HG03064 (cell line): ENCODE measurements at regions not wholly inside any gene's neighbourhood (a gene's known extent, or its start where the extent isn't known, plus 50 kb on each side); places are given as distances from the start of the nearest gene placed in this dataset.

ENCODE experiments used
- ATAC-seq: cut with Tn5 transposase; IDR thresholded peaks from one replicate; pipeline ENCODE4 v1.9.1; 2021; ENCODE audit warnings: low read depth; ENCODE audit not compliant: unreplicated experiment

DNA sequence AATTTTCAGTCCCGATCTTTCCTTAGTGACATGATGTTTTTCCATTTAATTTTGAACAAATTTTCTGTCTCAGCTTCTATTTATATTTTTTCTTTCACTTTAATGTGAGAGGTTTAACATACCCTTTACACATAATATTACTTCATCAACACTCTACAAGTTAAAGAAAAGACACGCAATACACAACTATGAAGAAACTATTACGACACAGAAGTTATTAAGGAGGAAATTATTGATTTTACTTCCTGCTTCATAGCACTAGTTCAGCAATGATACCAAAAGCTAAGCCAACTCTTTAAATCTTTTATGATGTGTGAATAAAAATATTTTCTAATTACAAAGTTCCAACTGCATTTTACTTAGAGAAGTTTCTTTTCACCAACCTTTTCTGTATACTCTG, 432.3 kb upstream of the DAB2 start:
- no peak for ATAC-seq

DNA sequence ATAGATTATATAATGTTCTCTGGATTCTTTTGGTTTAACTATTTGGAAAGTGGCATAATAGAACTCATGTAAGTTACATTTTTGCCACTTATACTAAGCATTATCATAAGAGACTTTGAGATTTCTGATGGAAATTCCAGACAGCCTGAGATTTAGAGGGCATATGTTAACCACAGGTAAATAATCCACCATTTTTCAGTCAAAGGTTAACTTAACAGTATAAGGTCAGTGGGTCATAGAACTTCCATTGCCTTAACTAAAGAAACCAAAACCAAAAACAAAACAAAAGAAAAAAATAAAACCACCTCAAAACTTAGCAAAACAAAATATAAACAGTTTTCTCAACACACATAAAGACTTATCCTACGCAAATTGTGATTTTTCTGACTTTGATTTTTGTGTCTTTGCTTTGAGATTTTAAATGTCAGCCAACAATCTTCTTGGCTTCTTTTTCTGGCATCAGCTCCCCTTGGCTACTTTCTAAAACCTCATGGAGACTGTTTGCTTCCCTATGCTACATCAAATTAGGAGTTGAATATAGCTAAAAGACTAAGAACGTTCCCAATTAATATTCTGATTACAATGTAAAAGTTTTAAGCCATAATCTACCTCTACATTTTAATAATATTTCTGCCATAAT, 430.1 kb upstream of the DAB2 start:
- no peak for ATAC-seq

DNA sequence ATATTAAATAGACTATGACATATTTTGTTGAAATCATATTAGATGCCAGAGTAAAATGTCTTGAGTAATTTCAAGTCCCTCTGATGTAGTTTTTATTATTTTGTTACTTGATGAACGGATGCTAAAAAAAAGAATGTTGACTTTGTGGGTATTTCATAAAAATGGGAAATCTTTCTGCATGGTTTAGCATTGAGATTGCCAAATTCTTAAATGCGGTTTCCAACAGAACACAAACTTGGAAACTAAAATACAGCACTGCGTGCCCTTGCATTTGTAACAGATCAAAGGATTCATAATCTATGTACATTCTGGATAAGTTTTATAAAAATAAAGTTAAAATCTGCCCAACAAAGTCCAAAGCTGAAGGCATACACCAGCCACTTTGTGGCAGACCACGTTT, 425.5 kb upstream of the DAB2 start:
- no peak for ATAC-seq

DNA sequence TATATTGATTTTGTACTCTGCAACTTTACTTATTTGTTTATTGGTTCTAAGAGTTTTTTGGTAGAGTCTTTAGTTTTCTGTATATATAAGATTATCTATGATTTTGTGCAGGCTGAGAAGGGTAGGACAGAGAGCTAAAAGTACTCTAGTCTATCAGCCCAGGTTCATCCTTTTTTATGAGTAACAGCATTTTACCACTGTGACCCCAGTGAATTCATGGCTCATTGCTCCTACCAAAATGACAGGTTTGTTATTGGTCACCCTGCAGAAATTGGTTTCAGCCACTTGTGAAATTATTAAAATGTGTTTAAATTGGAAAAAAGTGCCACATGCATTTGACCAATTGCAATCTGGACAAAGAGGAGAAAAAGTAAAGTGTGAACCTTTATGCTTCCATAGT, 421.4 kb upstream of the DAB2 start:
- no peak for ATAC-seq

DNA sequence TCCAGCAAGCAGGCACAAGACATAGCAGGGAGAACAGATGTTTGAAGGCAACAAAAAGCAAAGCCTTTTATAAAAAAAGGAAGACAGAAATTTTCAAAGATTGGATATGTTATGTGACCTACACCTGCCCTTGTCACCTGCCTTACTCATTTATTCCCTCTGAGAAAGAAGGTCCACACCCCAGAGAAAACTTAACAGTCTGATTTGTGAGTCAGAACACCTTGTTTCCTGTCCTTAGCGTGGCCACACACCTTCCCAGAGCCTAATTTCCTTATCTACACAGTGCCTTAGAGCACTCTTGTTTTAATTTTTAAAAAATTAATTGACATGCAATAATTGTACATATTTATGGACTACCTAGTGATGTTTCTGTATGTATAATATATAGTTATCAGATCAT, 419.0 kb upstream of the DAB2 start:
- ATAC-seq, result no peak

DNA sequence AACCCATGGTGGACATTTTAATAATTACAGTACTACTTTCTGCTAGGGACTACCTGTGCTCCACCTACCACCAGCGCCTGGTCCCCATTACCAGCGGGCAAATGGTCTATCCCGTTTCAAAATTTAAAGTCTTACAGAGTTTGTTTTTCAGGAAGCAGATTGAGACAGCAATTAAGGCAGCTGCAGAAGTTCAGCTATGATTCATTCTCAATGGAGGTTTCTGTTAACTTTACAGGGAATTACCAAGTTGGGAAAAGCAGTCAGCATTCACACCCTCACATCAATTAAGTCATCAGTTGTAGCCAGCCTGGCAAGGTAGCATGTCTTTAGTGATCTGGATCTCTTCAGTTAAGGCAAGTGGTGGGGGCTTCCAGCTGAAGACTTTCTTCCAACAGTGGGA, 410.6 kb upstream of the DAB2 start:
- no peak for ATAC-seq

DNA sequence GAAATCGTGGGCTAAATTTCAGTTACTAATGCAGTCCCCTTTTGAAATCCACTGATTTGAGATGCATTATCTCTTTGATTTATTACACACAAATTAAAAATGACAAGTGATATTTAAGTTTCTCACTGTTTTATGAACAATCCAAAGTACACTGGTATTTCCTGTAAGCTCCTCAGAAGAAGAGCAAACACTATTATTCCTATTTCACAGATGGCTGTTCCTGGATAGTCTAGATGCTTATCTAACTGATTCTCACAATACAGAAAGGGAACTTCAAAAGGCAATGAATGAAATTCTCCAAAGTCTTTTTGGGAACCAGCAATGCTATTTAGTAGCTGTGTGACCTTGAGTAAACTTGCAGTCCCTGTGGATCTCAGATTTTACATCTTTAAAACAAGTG, 404.7 kb upstream of the DAB2 start:
- ATAC-seq, result no peak

DNA sequence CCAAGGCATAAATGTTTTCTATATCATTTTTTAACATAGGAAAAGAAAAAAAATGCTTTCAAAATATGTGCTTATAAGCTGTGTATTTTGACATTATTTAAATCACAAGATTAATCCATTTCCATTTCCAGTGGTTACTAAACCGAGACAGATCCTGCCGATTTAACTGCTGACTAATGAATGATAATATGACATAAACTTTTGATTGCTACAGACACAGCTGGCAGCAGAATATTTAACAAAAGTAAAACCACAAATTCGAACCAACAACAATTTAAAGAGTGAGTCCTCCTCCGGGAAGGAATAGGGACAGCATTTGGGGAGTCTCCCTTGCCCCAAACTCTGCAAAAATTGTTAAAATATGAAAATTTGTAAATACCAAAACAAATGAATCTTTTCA, 401.3 kb upstream of the DAB2 start:
- no peak for ATAC-seq

DNA sequence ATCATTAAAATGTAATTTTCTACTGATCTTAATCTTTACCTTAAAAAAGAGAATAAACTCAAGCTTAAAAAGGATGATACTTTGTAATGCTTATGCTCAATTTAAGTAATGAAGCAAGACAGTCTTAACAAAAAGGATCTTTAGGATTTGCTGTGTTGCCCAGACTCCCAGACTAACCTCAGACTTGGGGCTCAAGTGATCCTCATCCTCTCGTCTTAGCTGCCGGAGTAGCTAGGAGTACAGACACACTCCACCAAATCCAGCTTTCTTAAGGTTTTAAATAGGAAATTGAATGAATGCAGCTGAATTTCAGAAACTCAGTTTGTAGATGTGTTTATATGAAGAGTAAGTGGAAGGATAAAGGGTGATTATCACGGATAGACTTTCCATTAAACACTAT, 400.5 kb upstream of the DAB2 start:
- no peak for ATAC-seq

DNA sequence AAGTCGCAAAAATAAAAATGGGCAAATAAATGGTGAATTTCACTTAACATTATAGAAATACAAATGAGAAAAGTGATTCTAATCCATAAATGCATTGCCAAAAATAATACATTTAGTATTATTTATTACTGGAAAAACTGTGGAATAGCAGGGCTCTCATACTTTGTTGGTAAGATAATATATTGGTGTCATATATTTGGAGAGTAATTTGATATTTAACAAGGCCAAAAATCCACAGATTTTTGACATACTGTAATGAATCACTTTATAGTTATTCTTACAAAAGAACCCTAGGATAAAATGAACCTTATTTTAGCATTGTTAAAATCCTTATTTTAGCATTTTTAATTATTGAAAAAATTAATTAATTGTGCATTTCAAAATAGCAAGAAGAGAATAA, 397.2 kb upstream of the DAB2 start:
- ATAC-seq, result no peak

DNA sequence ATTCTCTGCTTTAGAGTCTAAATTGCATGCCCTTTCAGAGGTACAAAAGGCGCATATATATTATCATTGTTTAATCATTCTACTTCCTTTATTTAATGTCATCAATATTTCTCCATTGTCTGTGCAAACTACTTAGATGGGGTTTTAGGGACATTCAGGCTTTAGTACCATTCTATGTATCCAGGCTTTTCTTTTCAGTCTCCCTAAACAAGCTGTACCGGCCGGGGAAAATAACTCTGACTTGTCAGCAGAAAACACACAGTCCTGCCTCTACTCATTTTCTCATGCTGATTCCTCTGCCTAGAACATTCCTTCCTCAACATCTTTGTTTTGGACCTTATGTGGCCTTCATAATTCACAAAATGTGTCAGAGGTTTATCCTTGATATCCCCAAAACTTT, 392.1 kb upstream of the DAB2 start:
- ATAC-seq, result no peak

DNA sequence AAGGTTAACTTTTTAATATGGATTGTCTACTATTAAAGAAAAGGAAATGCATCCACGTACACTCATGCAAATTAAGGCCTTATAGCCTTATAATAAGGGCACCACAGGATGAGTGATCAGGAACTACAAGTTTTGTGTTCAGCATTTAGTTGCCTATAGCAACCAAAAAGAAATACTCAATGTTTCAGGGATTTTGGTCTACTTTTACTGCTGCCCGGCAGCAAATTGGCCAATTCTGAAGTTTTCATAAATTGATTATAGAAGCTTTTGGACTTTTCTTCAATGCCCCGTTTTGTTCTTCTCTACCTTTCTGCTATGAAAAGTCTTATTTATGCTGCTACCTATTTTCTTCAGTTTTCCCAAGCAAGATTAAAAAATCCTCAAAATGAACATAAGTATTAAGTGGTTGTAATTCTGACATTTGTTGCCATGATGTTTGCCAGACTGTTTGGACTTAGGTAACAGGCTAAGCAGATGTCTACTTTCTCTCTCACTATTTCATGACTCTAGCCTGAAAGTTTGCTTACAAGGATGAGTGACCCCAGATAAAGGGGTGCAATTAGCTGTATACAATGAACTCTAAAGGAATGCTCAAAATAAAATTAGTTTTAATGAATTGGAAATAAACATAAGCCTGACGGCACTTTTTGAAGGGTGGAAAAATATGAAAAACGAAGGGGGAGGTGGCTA, 391.5 kb upstream of the DAB2 start:
- ATAC-seq, result no peak

DNA sequence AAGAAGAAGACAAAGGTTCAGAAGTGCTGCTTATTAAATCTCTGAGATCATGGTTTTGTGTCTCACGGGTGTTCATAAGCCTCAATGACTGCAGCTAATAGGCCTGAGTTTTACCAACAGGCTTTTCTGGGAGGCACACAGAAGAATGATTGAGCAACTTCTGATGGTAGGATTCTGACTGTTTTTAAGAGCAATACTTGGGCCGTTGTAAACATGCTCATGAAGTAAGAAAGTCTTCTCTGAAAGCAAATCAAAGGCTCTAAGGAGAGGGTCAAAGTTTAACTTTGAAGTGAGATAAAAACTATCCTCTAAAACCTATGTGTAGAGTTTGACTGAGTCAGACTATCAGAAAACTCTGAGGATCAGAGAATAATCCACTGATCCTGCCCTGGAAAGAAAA, 390.9 kb upstream of the DAB2 start:
- ATAC-seq, result no peak

DNA sequence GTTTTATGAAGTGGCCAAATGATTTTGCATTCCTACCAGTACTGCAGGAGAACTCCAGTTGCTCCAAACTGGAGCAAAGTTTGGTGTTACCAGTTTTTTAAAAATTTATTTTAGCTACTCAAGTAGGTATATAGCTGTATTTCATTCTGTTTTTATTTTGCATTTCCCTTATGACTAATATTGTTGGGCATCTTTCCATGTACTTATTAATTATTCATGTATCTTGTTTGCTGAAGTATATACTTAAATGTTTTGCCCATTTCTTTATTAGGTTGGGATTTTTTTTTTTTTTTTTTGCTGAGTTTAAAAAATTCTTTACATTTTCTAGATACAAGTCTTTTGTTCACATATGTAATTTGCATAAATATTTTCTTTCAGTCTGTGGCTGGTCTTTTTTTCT, 386.6 kb upstream of the DAB2 start:
- ATAC-seq, result no peak

DNA sequence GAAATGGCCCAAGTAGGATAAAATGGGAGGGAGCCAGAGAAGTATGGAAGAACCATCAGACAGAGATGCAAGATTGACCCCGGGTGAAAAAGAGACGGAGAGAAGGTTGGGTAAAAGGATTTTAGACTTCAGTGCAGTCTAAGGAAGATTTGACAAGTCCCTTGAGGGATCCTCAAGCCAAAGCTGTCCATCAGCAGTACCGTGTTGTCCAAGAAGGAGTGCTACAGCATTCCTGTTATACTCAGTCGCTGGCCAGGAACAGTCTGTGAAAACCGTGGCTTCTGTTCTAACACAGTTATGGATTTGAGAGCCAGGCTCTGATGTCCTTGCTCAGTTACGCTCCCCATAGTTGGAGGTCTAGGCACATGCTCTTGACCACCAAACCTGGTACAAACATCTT, 383.9 kb upstream of the DAB2 start:
- ATAC-seq, result no peak

DNA sequence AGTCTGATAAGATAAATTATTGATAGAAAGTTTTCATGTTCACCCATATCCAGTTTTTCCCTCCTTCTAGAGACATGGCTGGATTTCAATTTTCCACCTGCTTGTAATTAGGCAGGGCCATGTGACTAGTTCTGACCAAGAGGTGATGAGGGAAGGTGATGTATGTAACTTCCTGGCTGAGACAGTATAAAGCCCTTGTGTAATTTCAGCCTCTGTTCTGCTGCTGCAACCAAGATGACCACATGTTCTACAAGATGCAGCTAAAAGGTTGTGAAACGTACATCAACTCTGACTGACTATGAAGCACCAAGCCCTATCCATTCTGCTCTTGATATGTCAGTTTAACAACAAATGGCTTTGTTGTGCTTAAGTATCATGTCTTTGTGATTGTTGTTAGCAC, 376.5 kb upstream of the DAB2 start:
- ATAC-seq, result no peak

DNA sequence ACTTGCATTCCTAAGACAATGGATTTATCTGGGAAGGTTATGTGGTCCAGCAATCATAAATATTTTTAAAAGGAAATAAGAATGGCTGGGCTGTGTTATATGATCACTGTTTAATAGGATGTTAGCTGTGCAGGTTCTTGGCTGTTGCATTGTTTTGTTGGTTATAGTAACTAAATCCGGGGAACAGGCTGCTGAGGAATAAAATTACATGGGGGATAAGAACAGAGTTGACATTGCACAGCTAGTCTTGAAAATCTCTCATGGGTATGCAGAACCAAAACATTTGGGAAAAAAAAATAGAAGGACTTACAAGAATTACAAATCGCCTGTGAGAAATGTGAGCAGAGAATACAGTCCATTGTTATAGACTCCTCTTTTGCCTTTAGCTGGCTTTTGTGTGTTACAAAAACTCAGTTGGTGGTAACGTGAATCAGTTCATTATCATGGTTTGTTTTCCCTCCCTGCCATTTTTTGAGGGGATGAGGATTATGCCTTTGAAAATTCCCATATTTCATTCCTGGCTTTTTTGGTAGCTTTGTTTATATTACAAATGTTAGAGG, 375.3 kb upstream of the DAB2 start:
- ATAC-seq, result no peak

DNA sequence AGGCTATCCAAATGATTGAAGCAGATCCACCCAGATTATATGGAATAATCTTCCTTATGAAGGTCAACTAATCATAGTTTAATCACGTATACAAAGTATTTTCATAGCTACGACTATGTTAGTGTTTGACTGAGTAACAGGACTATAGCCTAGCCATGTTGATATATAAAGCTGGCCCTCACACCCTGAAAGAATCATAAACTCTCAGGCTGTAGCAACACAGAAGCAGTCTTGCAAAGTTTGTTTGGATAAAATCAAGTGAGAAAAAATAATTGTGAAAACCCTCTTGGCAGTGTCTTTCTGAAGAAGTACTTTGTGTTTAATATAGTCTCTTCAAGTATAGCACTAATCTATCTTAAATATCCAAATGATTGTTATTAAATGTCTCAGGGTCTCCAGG, 374.5 kb upstream of the DAB2 start:
- ATAC-seq, result no peak

DNA sequence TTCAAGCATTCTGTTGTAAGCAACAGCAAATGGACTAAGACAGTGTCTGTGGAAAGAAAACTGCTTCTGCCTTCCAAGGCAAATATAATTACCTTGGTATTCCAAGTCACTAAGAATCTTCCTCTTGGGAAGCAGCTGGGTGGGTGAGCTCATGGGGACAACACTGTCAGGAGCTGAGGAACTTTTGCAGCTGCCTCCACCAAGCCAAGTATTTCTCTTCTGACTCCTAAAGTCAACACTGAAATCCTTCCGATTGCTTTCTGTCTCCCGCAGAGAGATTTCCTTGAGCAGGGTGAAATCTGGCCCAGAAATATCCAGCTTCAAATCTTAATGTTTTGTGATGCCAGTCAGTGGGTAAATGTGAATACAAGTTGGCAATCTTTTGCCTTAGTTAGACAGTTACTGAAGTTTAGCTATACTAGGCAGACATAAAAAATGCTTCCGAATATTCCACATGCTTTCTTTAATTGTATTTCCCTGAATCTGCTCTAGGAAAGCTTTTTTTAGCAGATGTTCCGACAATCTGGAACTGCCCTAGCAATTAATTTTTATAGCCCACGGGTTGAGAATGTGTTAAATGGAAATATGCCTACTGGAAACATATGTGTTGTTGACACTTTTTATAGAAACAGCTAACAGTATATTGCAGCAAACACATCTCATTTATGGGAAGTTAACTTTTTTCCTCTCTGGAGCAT, 369.9 kb upstream of the DAB2 start:
- no peak for ATAC-seq

DNA sequence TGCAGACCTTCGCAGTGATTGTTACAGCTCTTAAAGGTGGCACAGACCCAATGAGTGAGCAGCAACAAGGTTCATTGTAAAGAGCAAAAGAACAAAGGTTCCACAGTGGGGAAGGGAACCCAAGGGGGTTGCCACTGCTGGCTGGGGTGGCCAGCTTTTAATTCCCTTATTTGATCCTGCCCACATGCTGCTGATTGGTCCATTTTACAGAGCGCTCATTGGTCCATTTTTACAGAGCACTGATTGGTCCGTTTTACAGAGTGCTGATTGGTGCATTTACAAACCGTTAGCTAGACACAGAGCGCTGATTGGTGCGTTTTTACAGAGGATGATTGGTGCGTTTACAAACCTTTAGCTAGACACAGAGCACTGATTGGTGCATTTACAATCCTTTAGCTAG, 360.6 kb upstream of the DAB2 start:
- ATAC-seq, result no peak

DNA sequence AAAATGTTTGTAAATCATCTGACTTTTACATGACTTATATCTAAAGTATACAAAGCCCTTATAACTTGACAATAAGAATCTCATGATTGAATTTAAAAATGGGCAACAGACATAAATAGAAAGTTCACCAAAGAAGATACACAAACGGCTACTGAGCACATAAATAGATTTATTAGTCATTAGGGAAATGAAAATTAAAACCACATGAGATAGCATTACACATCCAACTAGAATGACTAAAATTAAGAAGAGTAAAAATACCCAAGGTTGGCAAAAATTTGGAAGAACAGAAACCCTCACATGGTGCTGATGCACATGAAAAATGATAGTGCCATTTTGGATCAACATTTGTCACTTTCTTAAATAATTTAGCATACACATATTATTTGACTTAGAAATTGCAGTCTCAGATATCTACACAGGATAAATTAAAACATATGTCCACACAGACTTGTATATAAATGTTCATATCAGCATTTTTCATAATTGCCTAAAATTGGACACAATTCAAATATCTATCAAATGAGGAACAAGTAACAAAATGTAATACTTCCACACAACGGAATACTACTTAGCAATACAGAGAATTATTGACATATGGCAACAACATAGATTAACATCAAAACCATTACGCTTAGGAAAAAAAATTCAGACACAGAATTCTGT, 359.1 kb upstream of the DAB2 start:
- no peak for ATAC-seq
